ENCODE measurements at regions not wholly inside any gene's neighbourhood (a gene's known extent, or its start where the extent isn't known, plus 50 kb on each side); places are given as distances from the start of the nearest gene placed in this dataset.

GRCh38 chr2:33665039-33665438 is 65.9 kb upstream of the FAM98A start:
- ATAC-seq (no peak), DNase-seq (no peak)
- H3K27ac ChIP-seq: no peak overlapping the region
- H3K36me3 ChIP-seq: no peaks in the 10 kb centered on the region
- H3K4me3 ChIP-seq: no peak overlapping the region
- intact Hi-C loops (cut with DNase I): no loop called here
- H3K4me1 ChIP-seq: no peaks in the 10 kb centered on the region
- no peak for TF ChIP-seq CTCF (IDR thresholded peaks at IDR 0.05)
- H3K27me3 ChIP-seq: no peaks in the 10 kb centered on the region
- peaks cover 0 to 19% (median 6%) of the 10 kb centered on the region in 11 donors for H3K9me3 ChIP-seq
- 78 to 84% methylated on average over 1 of the region's 1 CpG for WGBS, 2 donors

DNA sequence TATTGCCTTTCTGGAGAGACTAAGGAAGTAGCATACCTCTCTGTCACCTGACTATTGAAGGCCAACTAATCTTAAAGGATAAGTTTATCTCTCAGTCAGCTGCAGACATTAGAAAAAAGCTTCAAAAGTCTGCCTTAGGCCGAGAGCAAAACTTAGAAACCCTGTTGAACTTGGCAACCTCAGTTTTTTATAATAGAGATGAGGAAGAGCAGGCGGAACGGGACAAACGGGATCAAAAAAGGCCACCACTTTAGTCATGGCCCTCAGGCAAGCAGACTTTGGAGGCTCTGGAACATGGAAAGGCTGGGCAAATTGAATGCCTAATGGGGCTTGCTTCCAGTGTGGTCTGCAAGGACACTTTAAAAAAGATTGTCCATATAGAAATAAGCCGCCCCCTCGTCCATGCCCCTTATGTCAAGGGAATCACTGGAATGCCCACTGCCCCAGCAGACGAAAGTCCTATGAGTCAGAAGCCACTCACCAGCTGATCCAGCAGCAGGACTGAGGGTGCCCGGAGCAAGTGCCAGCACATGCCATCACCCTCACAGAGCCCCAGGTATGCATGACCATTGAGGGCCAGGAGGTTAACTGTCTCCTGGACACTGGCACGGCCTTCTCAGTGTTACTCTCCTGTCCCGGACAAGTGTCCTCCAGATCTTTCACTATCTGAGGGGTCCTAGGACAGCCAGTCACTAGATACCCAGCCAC is 61.5 kb upstream of the FAM98A start:
- H3K36me3 ChIP-seq: no peaks in the 10 kb centered on the region
- H3K9me3 ChIP-seq: peaks cover 0 to 19% (median 6%) of the 10 kb centered on the region in 11 donors
- H3K4me1 ChIP-seq: no peaks in the 10 kb centered on the region
- no peak for DNase-seq
- no peak overlapping the region for H3K27ac ChIP-seq
- H3K27me3 ChIP-seq: no peaks in the 10 kb centered on the region
- no peak for TF ChIP-seq CTCF (IDR thresholded peaks at IDR 0.05)
- no peak overlapping the region for H3K4me3 ChIP-seq
- 83 to 84% methylated on average over 10 of the region's 10 CpGs for WGBS, 2 donors
- intact Hi-C loops (cut with DNase I): no loop called here
- no peak for ATAC-seq

DNA sequence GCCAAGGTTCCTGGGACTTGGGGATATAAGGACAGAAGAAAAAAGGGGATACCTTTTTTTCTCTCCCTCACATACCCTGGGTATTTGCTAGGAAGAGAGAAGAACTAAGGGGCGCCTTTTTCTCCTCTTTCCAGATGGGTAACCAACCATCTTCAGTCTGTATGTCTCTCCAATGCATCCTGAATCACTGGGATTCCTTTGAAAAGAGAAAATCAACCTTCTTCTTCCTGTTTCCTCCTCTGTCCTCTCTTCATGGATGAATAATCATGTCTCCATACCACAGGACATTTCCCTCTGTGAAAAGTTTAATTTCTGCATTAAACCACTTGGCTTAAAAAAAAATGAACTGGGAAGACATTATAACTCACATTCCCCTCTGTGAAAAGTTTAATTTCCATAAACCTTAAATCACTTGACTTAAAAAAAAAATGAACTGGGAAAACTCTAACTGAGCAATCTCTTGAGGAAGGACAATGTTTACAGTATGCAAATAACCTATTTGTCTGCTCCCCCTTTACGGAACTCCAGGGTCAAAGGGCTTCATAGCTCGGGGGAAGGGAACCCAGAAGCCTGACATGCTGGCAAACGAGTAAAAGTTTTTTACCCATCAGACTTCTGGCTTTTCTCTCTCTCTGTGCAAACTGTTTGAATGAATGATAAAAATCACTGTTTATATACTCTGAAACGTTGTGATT is 56.7 kb upstream of the FAM98A start:
- H3K27me3 ChIP-seq: no peaks in the 10 kb centered on the region
- H3K9me3 ChIP-seq: peaks cover 0 to 17% (median 0%) of the 10 kb centered on the region in 11 donors
- H3K36me3 ChIP-seq: no peaks in the 10 kb centered on the region
- DNase-seq (no peak), ATAC-seq (no peak)
- TF ChIP-seq CTCF (IDR thresholded peaks at IDR 0.05): no peak
- H3K27ac ChIP-seq: no peak overlapping the region
- H3K4me1 ChIP-seq: no peaks in the 10 kb centered on the region
- no peak overlapping the region for H3K4me3 ChIP-seq
- intact Hi-C loops (cut with DNase I): no loop called here
- 70 to 77% methylated on average over 5 of the region's 5 CpGs for WGBS, 2 donors

DNA sequence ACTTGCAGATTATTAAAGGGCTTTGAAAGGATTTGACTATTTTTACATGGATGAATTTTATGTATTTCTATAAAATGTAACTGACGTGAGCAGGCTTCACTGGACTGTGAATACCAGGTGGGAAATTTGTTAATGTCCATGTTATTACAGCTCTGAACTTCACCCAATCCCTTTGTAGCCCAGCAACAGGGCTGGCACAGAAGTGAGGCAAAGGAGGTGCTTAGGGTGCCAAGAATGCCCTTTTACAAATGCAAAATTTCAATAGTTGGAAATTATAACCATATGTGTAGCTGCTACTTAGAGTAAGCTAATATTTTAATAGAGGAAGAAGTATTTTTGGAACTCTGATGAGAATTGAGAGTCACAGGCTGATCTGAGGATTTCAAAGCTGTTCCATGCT is 53.7 kb upstream of the FAM98A start:
- H3K9me3 ChIP-seq: peaks cover 0 to 17% (median 0%) of the 10 kb centered on the region in 11 donors
- intact Hi-C loops (cut with DNase I): no loop called here
- no peak overlapping the region for H3K4me3 ChIP-seq
- DNase-seq: no peak
- H3K36me3 ChIP-seq: no peaks in the 10 kb centered on the region
- TF ChIP-seq CTCF (IDR thresholded peaks at IDR 0.05): no peak
- no peaks in the 10 kb centered on the region for H3K27me3 ChIP-seq
- WGBS, 2 donors: 82 to 88% methylated on average over 1 of the region's 1 CpG
- no peak for ATAC-seq
- H3K27ac ChIP-seq: no peak overlapping the region
- no peaks in the 10 kb centered on the region for H3K4me1 ChIP-seq

Data from heart right ventricle (tissue), 16 donors.